Mesenchymal stem cell (in vitro differentiated cells and primary cell): ENCODE measurements at regions not wholly inside any gene's neighbourhood (a gene's known extent, or its start where the extent isn't known, plus 50 kb on each side); places are given as distances from the start of the nearest gene placed in this dataset.

Experiments used
- DNase-seq: peaks from one replicate; pipeline ENCODE4 v3.0.0-alpha.2; 2013
- H2AFZ ChIP-seq: one replicate; pipeline ENCODE4 v1.6.1; 2013; ENCODE audit warnings: low read depth, mild to moderate bottlenecking, control low read depth, inconsistent platforms, low read length, moderate library complexity
- H2AK5ac ChIP-seq: 2 replicates; pipeline ENCODE4 v1.6.1; 2013; ENCODE audit warnings: low read length, moderate library complexity, mild to moderate bottlenecking, inconsistent platforms; ENCODE audit not compliant: severe bottlenecking
- H2BK120ac ChIP-seq: one replicate; pipeline ENCODE4 v1.6.1; 2013; ENCODE audit warnings: low read depth, mild to moderate bottlenecking, inconsistent platforms, low read length, moderate library complexity
- H2BK12ac ChIP-seq, 2 experiments: one replicate each; pipeline ENCODE4 v1.6.1; 2013; ENCODE audit warnings: inconsistent platforms in 2 of 2, low read length in 2 of 2, mild to moderate bottlenecking in 2 of 2, moderate library complexity in 2 of 2, control low read depth in 1 of 2
- H2BK15ac ChIP-seq: one replicate; pipeline ENCODE4 v1.6.1; 2013; ENCODE audit warnings: mild to moderate bottlenecking, low read depth, inconsistent platforms; ENCODE audit not compliant: poor library complexity, severe bottlenecking
- H2BK5ac ChIP-seq: 2 replicates; pipeline ENCODE4 v1.6.1; 2013; ENCODE audit warnings: low read depth, mild to moderate bottlenecking, low read length, control low read depth, inconsistent platforms; ENCODE audit not compliant: poor library complexity, severe bottlenecking
- H3K14ac ChIP-seq, 2 experiments: one replicate each; pipeline ENCODE4 v1.6.1; 2013; ENCODE audit warnings: inconsistent platforms in 2 of 2, low read length in 2 of 2, control low read depth in 1 of 2, mild to moderate bottlenecking in 1 of 2, moderate library complexity in 1 of 2
- H3K18ac ChIP-seq, 2 experiments: one replicate each; pipeline ENCODE4 v1.6.1; 2013; ENCODE audit warnings: inconsistent platforms in 2 of 2, low read length in 2 of 2, control low read depth in 1 of 2, low read depth in 1 of 2, mild to moderate bottlenecking in 1 of 2
- H3K23ac ChIP-seq, 2 experiments: one replicate each; pipeline ENCODE4 v1.6.1; 2013; ENCODE audit warnings: inconsistent platforms in 2 of 2, low read length in 2 of 2, mild to moderate bottlenecking in 2 of 2, moderate library complexity in 2 of 2, control low read depth in 1 of 2
- H3K27ac ChIP-seq: 2 replicates; pipeline ENCODE4 v1.5.1; 2013; ENCODE audit warnings: mild to moderate bottlenecking, moderate library complexity, low read length, control low read depth, inconsistent platforms; ENCODE audit not compliant: poor library complexity, severe bottlenecking
- H3K27me3 ChIP-seq, 2 experiments: 2 replicates each; pipeline versions ENCODE4 v1.6.1 to v1.7.0; 2013; ENCODE audit warnings: low read length in 2 of 2, mild to moderate bottlenecking in 2 of 2, moderate library complexity in 2 of 2, control low read depth in 1 of 2, inconsistent platforms in 1 of 2; ENCODE audit not compliant: control insufficient read depth in 1 of 2, insufficient read depth in 1 of 2
- H3K36me3 ChIP-seq, 2 experiments: 2 replicates each; pipeline versions ENCODE4 v1.6.1 to v1.7.0; 2013; ENCODE audit warnings: low read length in 2 of 2, control low read depth in 1 of 2, inconsistent platforms in 1 of 2, low read depth in 1 of 2, mild to moderate bottlenecking in 1 of 2; ENCODE audit not compliant: insufficient read depth in 2 of 2, control insufficient read depth in 1 of 2
- H3K4ac ChIP-seq, 2 experiments: one replicate each; pipeline ENCODE4 v1.6.1; 2013; ENCODE audit warnings: inconsistent platforms in 2 of 2, low read length in 2 of 2, mild to moderate bottlenecking in 2 of 2, moderate library complexity in 2 of 2, control low read depth in 1 of 2, low read depth in 1 of 2
- H3K4me1 ChIP-seq: 2 replicates; pipeline ENCODE4 v1.6.1; 2013; ENCODE audit warnings: low read depth, low read length, control low read depth; ENCODE audit not compliant: control insufficient read depth, insufficient read depth
- H3K4me2 ChIP-seq: 2 replicates; pipeline ENCODE4 v1.6.1; 2013; ENCODE audit warnings: low read length, mild to moderate bottlenecking, inconsistent platforms; ENCODE audit not compliant: poor library complexity, severe bottlenecking
- H3K4me3 ChIP-seq, 2 experiments: 2 replicates each; pipeline versions ENCODE4 v1.5.1 to v1.7.0; 2013; ENCODE audit warnings: low read length in 2 of 2, mild to moderate bottlenecking in 2 of 2, control low read depth in 1 of 2, low read depth in 1 of 2; ENCODE audit not compliant: insufficient read depth in 1 of 2
- H3K79me1 ChIP-seq: replicated peaks from 2 replicates; pipeline ENCODE4 v1.6.1; 2013; ENCODE audit warnings: mild to moderate bottlenecking, control low read depth, low read length, inconsistent platforms; ENCODE audit not compliant: poor library complexity, severe bottlenecking
- H3K9ac ChIP-seq: 2 replicates; pipeline ENCODE4 v1.7.0; 2013; ENCODE audit warnings: mild to moderate bottlenecking, low read length, moderate library complexity
- H3K9me3 ChIP-seq: 2 replicates; pipeline ENCODE4 v1.7.0; 2013; ENCODE audit warnings: mild to moderate bottlenecking, low read length; ENCODE audit not compliant: control insufficient read depth
- H4K8ac ChIP-seq: one replicate; pipeline ENCODE4 v1.6.1; 2013; ENCODE audit warnings: inconsistent platforms, mild to moderate bottlenecking, low read length, moderate library complexity
- H4K91ac ChIP-seq: one replicate; pipeline ENCODE4 v1.6.1; 2013; ENCODE audit warnings: mild to moderate bottlenecking, low read length, inconsistent platforms
- WGBS: methylation state at CpG from one replicate; pipeline ENCODE4 v1.1.7; 2013; ENCODE audit warnings: mixed read lengths; 5-methylcytosine and 5-hydroxymethylcytosine counted together

GRCh38 chr13:105737688-105738087, 797.8 kb downstream of the EFNB2 start:
- WGBS = no CpG with 5 or more reads among the region's 1 CpG

GRCh38 chr13:105735281-105735680, 800.2 kb downstream of the EFNB2 start:
- Histone ChIP-seq H2BK5ac (no peak overlapping the region), H4K91ac (no peak overlapping the region), H3K23ac (no peak overlapping the region), H3K18ac (no peak overlapping the region), H2AFZ (no peak overlapping the region), H3K4ac (no peak overlapping the region), H4K8ac (no peak overlapping the region), H3K27ac (no peak overlapping the region), H2BK120ac (no peak overlapping the region), H3K27me3 (no peaks in the 10 kb centered on the region), H3K4me3 (no peak overlapping the region), H3K4me1 (peaks cover 1% of the 10 kb centered on the region), H3K36me3 (no peaks in the 10 kb centered on the region), H2BK15ac (no peak overlapping the region), H3K79me1 (no peaks in the 10 kb centered on the region), H2AK5ac (no peak overlapping the region), H3K9ac (no peak overlapping the region), H3K4me2 (no peak overlapping the region), H3K9me3 (no peaks in the 10 kb centered on the region), H3K14ac (no peak overlapping the region), H2BK12ac (no peak overlapping the region)
- 58% methylated on average over 1 of the region's 1 CpG for WGBS
- DNase-seq = peak; percentile 36

More at GRCh38 chr13:105737688-105738087, 797.8 kb downstream of the EFNB2 start:
- no peaks in the 10 kb centered on the region for H3K79me1 ChIP-seq
- H2BK5ac ChIP-seq = no peak overlapping the region
- H3K9me3 ChIP-seq = peaks cover 3% of the 10 kb centered on the region
- no peak overlapping the region for H2AK5ac ChIP-seq
- H2BK120ac ChIP-seq = no peak overlapping the region
- H2BK12ac ChIP-seq = no peak overlapping the region
- H3K23ac ChIP-seq = no peak overlapping the region
- no peak overlapping the region for H3K14ac ChIP-seq
- no peak overlapping the region for H4K8ac ChIP-seq
- H3K27me3 ChIP-seq = no peaks in the 10 kb centered on the region
- H3K4me1 ChIP-seq = peaks cover 1% of the 10 kb centered on the region
- no peak overlapping the region for H4K91ac ChIP-seq
- H3K9ac ChIP-seq = no peak overlapping the region
- H3K27ac ChIP-seq = no peak overlapping the region
- no peak overlapping the region for H2AFZ ChIP-seq
- H3K36me3 ChIP-seq = no peaks in the 10 kb centered on the region
- no peak overlapping the region for H3K18ac ChIP-seq
- H2BK15ac ChIP-seq = no peak overlapping the region
- H3K4me3 ChIP-seq = no peak overlapping the region
- H3K4me2 ChIP-seq = no peak overlapping the region
- H3K4ac ChIP-seq = no peak overlapping the region
- no peak for DNase-seq

GRCh38 chr13:105732806-105733529, 802.5 kb downstream of the EFNB2 start:
- no peak overlapping the region for H3K27ac ChIP-seq
- H2BK15ac ChIP-seq = no peak overlapping the region
- no peak overlapping the region for H2BK120ac ChIP-seq
- no peak overlapping the region for H3K4me3 ChIP-seq
- no peak overlapping the region for H2AK5ac ChIP-seq
- H3K23ac ChIP-seq = no peak overlapping the region
- no peaks in the 10 kb centered on the region for H3K36me3 ChIP-seq
- H3K18ac ChIP-seq = no peak overlapping the region
- H3K4me1 ChIP-seq = peaks cover 1% of the 10 kb centered on the region
- no peak overlapping the region for H4K91ac ChIP-seq
- no peaks in the 10 kb centered on the region for H3K79me1 ChIP-seq
- H2BK5ac ChIP-seq = no peak overlapping the region
- no peak overlapping the region for H2BK12ac ChIP-seq
- no peak overlapping the region for H3K9ac ChIP-seq
- no peak overlapping the region for H3K4ac ChIP-seq
- H3K27me3 ChIP-seq = no peaks in the 10 kb centered on the region
- no peak overlapping the region for H3K4me2 ChIP-seq
- 95% methylated on average over 5 of the region's 5 CpGs for WGBS
- DNase-seq = no peak
- no peak overlapping the region for H4K8ac ChIP-seq
- H2AFZ ChIP-seq = no peak overlapping the region
- no peaks in the 10 kb centered on the region for H3K9me3 ChIP-seq
- no peak overlapping the region for H3K14ac ChIP-seq

DNA sequence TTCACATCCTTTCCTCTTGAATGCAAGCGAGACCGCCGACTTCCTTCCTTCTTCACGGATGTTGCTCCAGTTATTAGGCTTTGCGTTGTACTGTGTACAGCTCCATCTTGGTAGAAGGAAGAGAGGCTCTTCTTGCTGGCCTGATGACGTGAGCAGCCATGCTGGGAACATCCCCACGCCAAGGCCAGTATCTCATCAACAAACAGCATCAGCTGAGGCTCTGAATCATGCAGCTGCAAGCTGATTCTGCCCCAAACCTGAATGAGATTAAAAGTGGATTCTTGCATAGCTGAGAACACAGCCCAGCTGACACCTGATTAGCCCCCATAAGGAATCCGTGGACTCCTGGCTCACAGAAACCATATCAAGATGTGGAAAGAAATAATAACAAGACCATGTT, 809.6 kb downstream of the EFNB2 start:
- DNase-seq = no peak

More for the DNA sequence above, 809.6 kb downstream of the EFNB2 start:
- Histone ChIP-seq H3K4me3 (no peak overlapping the region), H3K4me2 (no peak overlapping the region), H3K79me1 (no peaks in the 10 kb centered on the region), H3K36me3 (no peaks in the 10 kb centered on the region), H4K91ac (no peak overlapping the region), H2AFZ (no peak overlapping the region), H2BK12ac (peak overlapping the region in 1 of 2 experiments; percentile 15), H2AK5ac (no peak overlapping the region), H2BK5ac (no peak overlapping the region), H3K23ac (no peak overlapping the region), H3K14ac (peak overlapping the region in 1 of 2 experiments; percentile 53), H2BK15ac (no peak overlapping the region), H3K4me1 (no peaks in the 10 kb centered on the region), H3K9me3 (peaks cover 6% of the 10 kb centered on the region), H3K9ac (no peak overlapping the region), H3K4ac (no peak overlapping the region), H3K18ac (peak overlapping the region in 1 of 2 experiments; percentile 34), H2BK120ac (no peak overlapping the region), H4K8ac (no peak overlapping the region), H3K27me3 (no peaks in the 10 kb centered on the region), H3K27ac (no peak overlapping the region)
- 97% methylated on average over 6 of the region's 8 CpGs for WGBS
